ENCODE measurements at regions not wholly inside any gene's neighbourhood (a gene's known extent, or its start where the extent isn't known, plus 50 kb on each side); places are given as distances from the start of the nearest gene placed in this dataset.

DNA sequence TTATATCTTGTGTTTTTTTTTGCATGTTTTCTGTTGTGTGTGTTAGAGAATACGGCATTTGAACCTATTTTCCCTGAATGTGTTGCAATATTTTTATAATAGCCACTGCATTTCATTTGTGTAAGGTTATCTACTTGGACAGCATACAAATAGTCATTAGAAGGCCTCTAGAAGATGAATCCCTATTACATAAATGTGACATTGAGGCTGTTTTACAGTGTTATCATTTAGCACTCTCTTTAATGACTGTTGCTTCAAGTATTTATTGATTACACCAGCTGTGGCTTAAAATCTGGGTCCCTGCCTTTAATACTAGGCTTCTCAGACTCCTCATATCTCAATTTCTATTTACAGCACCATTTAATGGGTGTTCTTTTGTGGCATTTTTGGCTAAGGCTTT, 465.8 kb downstream of the FRK start:
- BruUV-seq (replicated peaks) = no TSS peak
- Histone ChIP-seq H3K4me3 (no peak overlapping the region), H3K9me3 (replicated peaks; ENCODE audit: control insufficient read depth, insufficient read depth, low read length) (no peaks in the 10 kb centered on the region), H3K4me1 (ENCODE audit: control insufficient read depth, insufficient read depth, low read length) (no peaks in the 10 kb centered on the region), H3K79me2 (ENCODE audit: control insufficient read depth, insufficient read depth, low read length) (no peaks in the 10 kb centered on the region), H4K20me1 (ENCODE audit: control insufficient read depth, insufficient read depth) (no peaks in the 10 kb centered on the region), H3K9ac (ENCODE audit: control insufficient read depth, insufficient read depth, low read length) (no peak overlapping the region), H3K27me3 (replicated peaks in 1 of 2; ENCODE audit: control insufficient read depth in 2 of 2, insufficient read depth in 2 of 2, low read length in 1 of 2) (no peaks in the 10 kb centered on the region), H2AFZ (ENCODE audit: control insufficient read depth, low read depth, low read length) (no peak overlapping the region), H3K4me2 (ENCODE audit: control insufficient read depth, insufficient read depth) (no peak overlapping the region), H3K27ac (ENCODE audit: control insufficient read depth, insufficient read depth) (no peak overlapping the region), H3K36me3 (ENCODE audit: control insufficient read depth in 2 of 2, insufficient read depth in 2 of 2, low read length in 1 of 2) (no peaks in the 10 kb centered on the region)
- ChIA-PET POLR2A (no interaction called here), SMC1A (ENCODE audit: uncharacterized antibody, unreplicated experiment) (interaction anchor here (0.6 to 0.7 kb wide), 2 partner anchors 32 to 164 kb away, joined by 3 to 4 read pairs; no protein-coding TSS in a partner anchor), CTCF (no interaction called here), RAD21 (ENCODE audit: unreplicated experiment) (no interaction called here)
- no peak for FAIRE-seq
- intact Hi-C loops (cut with micrococcal nuclease; ENCODE audit: unreplicated experiment) = no loop called here
- ATAC-seq = no peak
- DNase-seq (ENCODE audit: low read depth, low spot score) = no peak
- WGBS (ENCODE audit: insufficient coverage, insufficient replicate concordance, low lambda C conversion rate, missing lambda C conversion rate) = 20% methylated on average over 1 of the region's 1 CpG
- in situ Hi-C loops (cut with MboI) = no loop called here
- TF ChIP-seq RAD51 (IDR thresholded peaks at IDR 0.05) (no peak), POLR2AphosphoS5 (IDR thresholded peaks at IDR 0.05; ENCODE audit: low read length) (no peak), PBX3 (IDR thresholded peaks at IDR 0.05; ENCODE audit: insufficient replicate concordance, low read depth, low read length) (no peak), NR2F1 (conservative IDR thresholded peaks at IDR 0.05) (no peak), POLR2AphosphoS2 (IDR thresholded peaks at IDR 0.05; ENCODE audit: low read depth, low read length) (no peak), GABPA (IDR thresholded peaks at IDR 0.05; ENCODE audit: low read depth) (no peak), CBX3 (IDR thresholded peaks at IDR 0.05; ENCODE audit: borderline replicate concordance, low read depth) (no peak), PAX8 (IDR thresholded peaks at IDR 0.05) (no peak), NR2C2 (IDR thresholded peaks at IDR 0.05; ENCODE audit: borderline replicate concordance, control insufficient read depth, insufficient read length, low read depth) (no peak), CUX1 (IDR thresholded peaks at IDR 0.05; ENCODE audit: insufficient replicate concordance, low read depth, low read length) (no peak), TBL1XR1 (IDR thresholded peaks at IDR 0.05; ENCODE audit: low read depth, low read length) (no peak), SRF (IDR thresholded peaks at IDR 0.05; ENCODE audit: low read depth in 2 of 2, low read length in 2 of 2) (no peak), RBBP5 (conservative IDR thresholded peaks at IDR 0.05) (no peak), MLLT1 (IDR thresholded peaks at IDR 0.05) (no peak), TCF3 (IDR thresholded peaks at IDR 0.05; ENCODE audit: borderline replicate concordance, insufficient read depth, low read depth, low read length) (no peak), STAT3 (IDR thresholded peaks at IDR 0.05; ENCODE audit: low read depth, low read length) (no peak), ZNF274 (IDR thresholded peaks at IDR 0.05; ENCODE audit: insufficient read depth, insufficient read length) (no peak), KDM1A (IDR thresholded peaks at IDR 0.05; ENCODE audit: borderline replicate concordance) (no peak)
- TF ChIP-seq, protein P1, sequence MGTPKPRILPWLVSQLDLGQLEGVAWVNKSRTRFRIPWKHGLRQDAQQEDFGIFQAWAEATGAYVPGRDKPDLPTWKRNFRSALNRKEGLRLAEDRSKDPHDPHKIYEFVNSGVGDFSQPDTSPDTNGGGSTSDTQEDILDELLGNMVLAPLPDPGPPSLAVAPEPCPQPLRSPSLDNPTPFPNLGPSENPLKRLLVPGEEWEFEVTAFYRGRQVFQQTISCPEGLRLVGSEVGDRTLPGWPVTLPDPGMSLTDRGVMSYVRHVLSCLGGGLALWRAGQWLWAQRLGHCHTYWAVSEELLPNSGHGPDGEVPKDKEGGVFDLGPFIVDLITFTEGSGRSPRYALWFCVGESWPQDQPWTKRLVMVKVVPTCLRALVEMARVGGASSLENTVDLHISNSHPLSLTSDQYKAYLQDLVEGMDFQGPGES (IDR thresholded peaks at IDR 0.05) = no peak
